Suprapubic skin (tissue), 4 donors: ENCODE measurements at regions not wholly inside any gene's neighbourhood (a gene's known extent, or its start where the extent isn't known, plus 50 kb on each side); places are given as distances from the start of the nearest gene placed in this dataset.

ENCODE experiments used
- DNase-seq, 2 donors: peaks; one replicate each; pipeline ENCODE4 v3.0.0-alpha.2; 2019; ENCODE audit warnings: low spot score in 2 of 2
- H3K27ac ChIP-seq: fragments of 200-600 bp; sonication (generic); one replicate; pipeline ENCODE4 v1.5.1; 2019
- H3K27me3 ChIP-seq: fragments of 200-600 bp; sonication (generic); one replicate; pipeline ENCODE4 v1.5.1; 2019
- H3K36me3 ChIP-seq: fragments of 200-600 bp; sonication (generic); one replicate; pipeline ENCODE4 v1.5.1; 2019
- H3K4me1 ChIP-seq: fragments of 200-600 bp; sonication (generic); one replicate; pipeline ENCODE4 v1.5.1; 2019
- H3K4me3 ChIP-seq: fragments of 200-600 bp; sonication (generic); one replicate; pipeline ENCODE4 v1.5.1; 2019; ENCODE audit warnings: mild to moderate bottlenecking
- H3K9me3 ChIP-seq: fragments of 200-600 bp; sonication (generic); one replicate; pipeline ENCODE4 v1.5.1; 2019
- CTCF ChIP-seq, 2 donors: fragments of 200-600 bp in 1 of 2; fragments of 450-650 bp in 1 of 2; sonication (generic) in 1 of 2; IDR thresholded peaks; one replicate each; pipeline ENCODE4 v1.5.1; 2016 to 2019; ENCODE audit warnings: antibody characterized with exemption in 2 of 2, mild to moderate bottlenecking in 1 of 2, moderate library complexity in 1 of 2
- EP300 ChIP-seq: sonication (generic); formaldehyde crosslinking; IDR thresholded peaks from one replicate; pipeline ENCODE4 v1.6.1; 2017; ENCODE audit warnings: antibody characterized with exemption
- POLR2A ChIP-seq, 2 donors: fragments of 450-650 bp; IDR thresholded peaks; one replicate each; pipeline ENCODE4 v1.6.1; 2017; ENCODE audit warnings: antibody characterized with exemption in 2 of 2, mild to moderate bottlenecking in 2 of 2, moderate library complexity in 2 of 2
- POLR2AphosphoS5 ChIP-seq, 3 donors: sonication (generic); formaldehyde crosslinking; IDR thresholded peaks; one replicate each; pipeline ENCODE4 v1.6.1; 2017; ENCODE audit warnings: antibody characterized with exemption in 3 of 3
- WGBS: methylation state at CpG from one replicate; pipeline ENCODE4 v1.1.5; 2018; 5-methylcytosine and 5-hydroxymethylcytosine counted together

GRCh38 chr11:96655474-96655873 is 265.7 kb downstream of the JRKL start:
- H3K4me3 ChIP-seq, result no peak overlapping the region
- no peaks in the 10 kb centered on the region for H3K27me3 ChIP-seq
- no peak overlapping the region for H3K27ac ChIP-seq
- H3K4me1 ChIP-seq, result no peaks in the 10 kb centered on the region
- H3K9me3 ChIP-seq, result no peaks in the 10 kb centered on the region
- no peak for TF ChIP-seq EP300
- TF ChIP-seq CTCF (IDR thresholded peaks at IDR 0.05), result no peak
- no peak for TF ChIP-seq POLR2A (IDR thresholded peaks at IDR 0.05)
- no peak for TF ChIP-seq POLR2AphosphoS5 (IDR thresholded peaks at IDR 0.05)
- no peak for DNase-seq
- H3K36me3 ChIP-seq, result no peaks in the 10 kb centered on the region
- 51% methylated on average over 2 of the region's 2 CpGs for WGBS

- Histone ChIP-seq H3K27me3 (no peaks in the 10 kb centered on the region), H3K9me3 (no peaks in the 10 kb centered on the region), H3K36me3 (no peaks in the 10 kb centered on the region), H3K4me1 (no peaks in the 10 kb centered on the region), H3K27ac (no peak overlapping the region), H3K4me3 (no peak overlapping the region)
- 60% methylated on average over 5 of the region's 5 CpGs for WGBS
- TF ChIP-seq EP300 (no peak), POLR2A (IDR thresholded peaks at IDR 0.05) (no peak), POLR2AphosphoS5 (IDR thresholded peaks at IDR 0.05) (no peak), CTCF (IDR thresholded peaks at IDR 0.05) (no peak)
- DNase-seq, result no peak
These were observed 268.6 kb downstream of the JRKL start for GRCh38 chr11:96658436-96658835.

GRCh38 chr11:96664110-96664509 is 274.3 kb downstream of the JRKL start:
- Histone ChIP-seq H3K4me3 (no peak overlapping the region), H3K4me1 (no peaks in the 10 kb centered on the region), H3K27ac (no peak overlapping the region), H3K27me3 (no peaks in the 10 kb centered on the region), H3K36me3 (no peaks in the 10 kb centered on the region), H3K9me3 (no peaks in the 10 kb centered on the region)
- WGBS, result 35% methylated on average over 2 of the region's 2 CpGs
- DNase-seq, result no peak
- TF ChIP-seq EP300, result no peak
- no peak for TF ChIP-seq CTCF (IDR thresholded peaks at IDR 0.05)
- no peak for TF ChIP-seq POLR2AphosphoS5 (IDR thresholded peaks at IDR 0.05)
- TF ChIP-seq POLR2A (IDR thresholded peaks at IDR 0.05), result no peak

GRCh38 chr11:96680211-96681018 is 290.6 kb downstream of the JRKL start:
- no peaks in the 10 kb centered on the region for H3K36me3 ChIP-seq
- peaks cover 3% of the 10 kb centered on the region for H3K27me3 ChIP-seq
- H3K4me3 ChIP-seq, result no peak overlapping the region
- no peaks in the 10 kb centered on the region for H3K9me3 ChIP-seq
- TF ChIP-seq CTCF (IDR thresholded peaks at IDR 0.05), result no peak
- TF ChIP-seq EP300, result no peak
- TF ChIP-seq POLR2A (IDR thresholded peaks at IDR 0.05), result no peak
- TF ChIP-seq POLR2AphosphoS5 (IDR thresholded peaks at IDR 0.05), result no peak
- 31% methylated on average over 5 of the region's 5 CpGs for WGBS
- H3K27ac ChIP-seq, result no peak overlapping the region
- DNase-seq, result no peak
- H3K4me1 ChIP-seq, result no peaks in the 10 kb centered on the region

GRCh38 chr11:96681019-96681716 is 291.4 kb downstream of the JRKL start:
- Histone ChIP-seq H3K36me3 (no peaks in the 10 kb centered on the region), H3K27me3 (peaks cover 3% of the 10 kb centered on the region), H3K27ac (no peak overlapping the region), H3K4me3 (no peak overlapping the region), H3K9me3 (no peaks in the 10 kb centered on the region), H3K4me1 (no peaks in the 10 kb centered on the region)
- TF ChIP-seq POLR2AphosphoS5 (IDR thresholded peaks at IDR 0.05), result no peak
- no peak for TF ChIP-seq POLR2A (IDR thresholded peaks at IDR 0.05)
- no peak for TF ChIP-seq CTCF (IDR thresholded peaks at IDR 0.05)
- no peak for TF ChIP-seq EP300
- 33% methylated on average over 5 of the region's 5 CpGs for WGBS
- no peak for DNase-seq
